Fibroblast of pulmonary artery (primary cell): ENCODE measurements at regions not wholly inside any gene's neighbourhood (a gene's known extent, or its start where the extent isn't known, plus 50 kb on each side); places are given as distances from the start of the nearest gene placed in this dataset.

Experiments used
- DNase-seq: peaks from one replicate; pipeline ENCODE4 v3.0.0-alpha.2; 2010; ENCODE audit warnings: low read depth
- H3K4me3 ChIP-seq: replicated peaks from 2 replicates; pipeline ENCODE4 v1.5.1; 2011; ENCODE audit warnings: low read depth, mild to moderate bottlenecking, control low read depth, low read length, moderate library complexity
- CTCF ChIP-seq: IDR thresholded peaks from 2 replicates; pipeline ENCODE4 v1.5.1; 2011; ENCODE audit warnings: mild to moderate bottlenecking, control low read depth, low read length, inconsistent platforms; ENCODE audit errors: missing control alignments

- TF ChIP-seq CTCF: no peak
- peak; percentile 98 for DNase-seq
- H3K4me3 ChIP-seq: no peak overlapping the region
Observed at GRCh38 chr12:92078167-92079053, 67.2 kb downstream of the BTG1 start.

DNA sequence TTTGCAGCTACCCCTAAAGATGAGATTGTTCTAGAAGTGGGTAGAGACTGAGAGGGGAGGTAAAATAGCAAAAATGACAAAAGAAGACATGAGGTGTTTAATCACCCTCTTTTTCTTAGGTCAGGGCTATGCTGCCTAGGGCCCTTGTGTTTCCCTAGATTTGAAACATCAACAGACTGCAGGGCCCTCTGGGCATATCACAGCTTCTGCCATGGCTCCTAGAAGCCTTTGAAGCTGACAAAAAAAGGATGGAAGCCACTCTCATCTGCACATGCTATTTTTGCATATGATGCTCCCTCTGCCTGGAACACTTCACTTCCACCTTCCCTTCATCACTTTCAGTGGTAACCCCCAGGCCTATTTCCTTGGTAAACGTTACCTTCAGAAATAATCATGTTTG lies 68.1 kb downstream of the BTG1 start:
- no peak for TF ChIP-seq CTCF
- no peak for DNase-seq
- no peak overlapping the region for H3K4me3 ChIP-seq

DNA sequence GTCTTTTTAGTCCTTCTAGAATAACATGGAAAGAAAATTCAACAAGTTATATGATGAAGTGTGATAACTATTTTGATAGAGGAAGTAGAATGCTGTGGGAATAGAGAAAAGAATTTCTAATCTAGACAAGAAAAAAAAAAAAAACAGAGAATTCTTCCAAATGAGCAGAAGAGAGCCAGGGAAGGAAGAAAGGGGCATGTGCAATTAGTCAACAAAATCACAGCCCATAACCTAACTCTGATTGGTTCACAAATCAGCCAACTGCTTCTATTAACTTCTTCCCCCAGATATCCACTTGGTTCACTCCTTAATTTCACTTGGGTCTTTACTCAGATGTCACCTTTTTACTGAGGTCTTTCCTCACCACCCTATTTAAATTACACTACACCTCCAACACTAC lies 69.5 kb downstream of the BTG1 start:
- H3K4me3 ChIP-seq: no peak overlapping the region
- no peak for DNase-seq
- TF ChIP-seq CTCF: no peak

GRCh38 chr12:92075425-92075914 lies 70.2 kb downstream of the BTG1 start:
- DNase-seq: peak; percentile 65
- no peak for TF ChIP-seq CTCF
- no peak overlapping the region for H3K4me3 ChIP-seq

DNA sequence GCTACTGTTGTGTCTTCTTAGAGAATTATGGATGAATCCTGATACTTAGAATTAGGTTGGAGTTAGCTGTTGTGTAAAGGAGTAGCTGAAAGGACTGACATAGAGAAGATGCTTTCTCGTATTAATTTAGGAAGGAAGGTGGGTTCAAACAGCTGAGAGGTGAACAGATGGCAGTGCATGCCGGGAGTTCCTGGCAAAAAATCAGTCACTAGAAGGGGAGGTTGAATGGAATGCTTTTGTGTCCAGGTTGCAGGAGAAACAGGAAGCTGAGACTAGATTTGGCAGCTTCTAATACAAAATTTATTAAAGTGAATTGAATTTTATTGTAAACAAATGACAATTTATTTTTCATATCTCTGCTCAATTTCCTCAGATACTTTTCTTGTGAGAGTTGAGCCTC lies 70.8 kb downstream of the BTG1 start:
- no peak overlapping the region for H3K4me3 ChIP-seq
- no peak for TF ChIP-seq CTCF
- no peak for DNase-seq

DNA sequence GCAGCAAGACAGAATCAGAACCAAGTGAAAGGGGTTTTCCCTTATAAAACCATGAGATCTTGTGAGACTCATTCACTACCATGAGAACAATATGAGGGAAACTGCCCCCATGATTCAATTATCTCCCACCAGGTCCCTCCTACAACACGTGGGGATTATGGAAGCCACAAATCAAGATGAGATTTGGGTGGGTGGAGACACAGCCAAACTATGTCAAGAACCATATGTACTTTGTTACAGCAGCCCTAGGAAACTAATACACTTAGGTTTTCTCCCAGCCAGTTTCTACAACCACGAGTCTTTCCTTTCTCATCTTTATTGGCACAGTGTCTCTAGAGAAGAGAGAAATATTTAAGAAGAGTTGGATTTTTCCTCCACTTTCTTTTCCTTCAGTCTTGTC lies 72.6 kb downstream of the BTG1 start:
- no peak overlapping the region for H3K4me3 ChIP-seq
- TF ChIP-seq CTCF: no peak
- no peak for DNase-seq

GRCh38 chr12:92072112-92072511 lies 73.5 kb downstream of the BTG1 start:
- H3K4me3 ChIP-seq: no peak overlapping the region
- no peak for TF ChIP-seq CTCF
- no peak for DNase-seq
